Amniotic stem cell (primary cell): ENCODE measurements at regions not wholly inside any gene's neighbourhood (a gene's known extent, or its start where the extent isn't known, plus 50 kb on each side); places are given as distances from the start of the nearest gene placed in this dataset.
A peak's percentile ranks its signal among the peaks of the same experiment; 100 is the strongest.

ENCODE experiments used
- DNase-seq: peaks from one replicate; lab custom pipeline; 2025; lab: John Stamatoyannopoulos, UW

DNA sequence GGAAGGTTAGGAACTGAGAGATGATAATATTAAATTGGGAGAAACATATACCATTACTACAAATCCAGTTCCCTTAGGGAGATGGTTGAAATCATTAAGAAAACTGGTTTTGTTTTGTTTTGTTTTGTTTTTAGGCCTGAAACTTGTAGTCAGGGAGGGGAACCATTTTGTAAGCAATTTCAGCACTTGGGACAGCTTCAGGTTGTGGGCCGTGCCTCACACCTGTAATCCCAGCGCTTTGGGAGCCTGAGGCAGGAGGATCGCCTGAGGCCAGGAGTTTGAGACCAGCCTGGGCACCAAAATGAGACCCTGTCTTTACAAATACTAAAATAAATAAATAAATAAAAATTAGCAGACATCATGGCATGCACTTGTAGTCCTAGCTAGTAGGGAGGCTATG, 694.3 kb upstream of the NR5A2 start:
- DNase-seq = no peak

DNA sequence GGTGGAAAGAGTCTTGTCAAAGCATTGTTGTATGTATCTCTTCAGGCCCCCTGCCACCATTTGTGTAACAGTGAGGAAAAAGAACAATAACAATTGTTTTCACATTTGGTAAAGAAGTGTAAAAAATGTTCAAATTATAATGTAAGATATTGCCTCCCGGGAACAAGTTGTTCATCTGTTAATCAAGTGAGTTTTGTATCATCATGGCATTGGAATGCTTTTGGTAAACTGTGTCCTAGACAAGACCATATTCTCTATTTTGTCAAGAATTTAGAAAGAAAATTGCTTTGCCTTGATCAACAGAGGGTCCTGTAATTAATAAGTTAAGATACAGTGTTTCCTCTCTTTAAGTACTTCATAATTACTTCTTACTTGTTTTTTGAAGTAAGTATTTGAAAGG, 692.0 kb upstream of the NR5A2 start:
- no peak for DNase-seq

DNA sequence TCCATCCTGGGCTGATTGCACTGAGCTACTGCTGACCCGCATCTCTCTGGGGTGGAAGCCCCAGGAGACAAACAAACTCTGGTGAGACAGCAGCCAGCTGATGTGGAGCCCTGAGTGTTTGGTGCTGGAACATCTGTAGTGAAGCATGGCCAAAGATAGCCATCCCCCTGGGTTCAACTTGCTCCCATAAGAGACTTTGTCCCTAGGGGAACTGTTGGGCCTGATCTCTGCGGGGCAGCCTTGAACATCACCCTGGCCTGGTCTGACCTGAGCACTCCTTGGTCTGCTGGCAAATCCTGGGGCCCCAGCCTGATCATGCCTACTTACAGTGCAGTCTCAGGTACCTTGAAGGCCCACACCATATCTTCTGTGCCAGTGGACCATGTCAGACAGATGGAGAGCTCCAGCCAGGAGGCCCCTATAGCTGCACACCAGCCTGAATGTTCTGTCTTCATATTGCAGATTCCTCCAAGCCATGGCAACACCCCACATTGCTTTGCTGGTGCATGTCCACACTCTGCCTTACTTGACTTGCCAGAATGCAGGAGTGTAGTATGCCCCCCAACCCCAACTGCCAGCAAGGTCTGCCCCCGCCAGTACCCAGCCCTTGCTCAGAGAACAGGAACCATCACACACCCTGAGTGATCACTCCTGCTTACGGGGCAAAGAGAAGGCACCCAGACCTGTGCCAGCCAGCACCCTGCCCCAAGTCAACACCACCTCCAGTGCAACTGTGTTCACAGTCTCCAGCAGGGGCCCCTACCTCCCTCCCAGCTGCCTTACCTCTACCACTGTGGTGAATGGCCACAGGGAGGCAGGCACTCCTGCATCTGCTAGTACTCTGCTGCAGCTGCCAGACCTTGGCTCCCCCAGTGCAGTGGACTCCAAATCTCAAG, 690.5 kb upstream of the NR5A2 start:
- no peak for DNase-seq

DNA sequence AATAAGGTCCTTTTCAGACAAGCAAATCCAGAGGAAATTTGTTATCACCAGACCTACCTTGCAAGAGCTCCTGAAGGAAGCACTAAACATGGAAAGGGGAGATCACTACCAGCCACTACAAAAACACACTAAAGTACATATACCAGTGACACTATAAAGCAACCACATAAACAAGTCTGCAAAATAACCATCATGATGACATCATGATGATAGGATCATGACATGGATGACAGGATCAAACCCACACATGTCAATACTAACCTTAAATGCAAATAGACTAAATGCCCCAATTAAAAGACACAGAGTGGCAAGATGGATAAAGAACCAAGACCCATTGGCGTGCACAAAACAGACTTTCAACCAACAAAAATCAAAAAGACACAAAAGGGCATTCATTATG, 688.8 kb upstream of the NR5A2 start:
- DNase-seq = no peak

GRCh38 chr1:199352351-199352750, 675.2 kb upstream of the NR5A2 start:
- no peak for DNase-seq

GRCh38 chr1:199353906-199354305, 673.6 kb upstream of the NR5A2 start:
- DNase-seq = no peak

- DNase-seq = no peak
These were observed 670.9 kb upstream of the NR5A2 start for GRCh38 chr1:199356561-199356960.

DNA sequence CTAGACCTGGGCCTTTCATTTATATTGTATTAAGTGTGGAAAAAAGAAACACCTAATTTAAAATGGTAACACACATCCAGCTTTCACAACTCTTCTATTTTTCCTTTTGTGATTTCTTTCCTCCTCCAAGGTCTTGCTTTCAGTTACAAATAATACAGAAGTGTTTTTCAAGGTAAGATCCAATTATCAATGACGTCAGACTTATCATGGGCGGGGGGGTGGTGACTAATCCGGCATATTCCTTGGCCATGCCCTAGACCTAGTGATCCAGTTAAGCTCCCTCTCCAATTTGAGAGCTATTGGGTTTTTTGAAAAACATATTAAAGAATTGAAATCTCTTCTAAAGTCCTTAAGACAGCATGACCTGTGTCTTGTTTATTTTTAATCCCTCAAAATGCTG, 669.9 kb upstream of the NR5A2 start:
- no peak for DNase-seq

DNA sequence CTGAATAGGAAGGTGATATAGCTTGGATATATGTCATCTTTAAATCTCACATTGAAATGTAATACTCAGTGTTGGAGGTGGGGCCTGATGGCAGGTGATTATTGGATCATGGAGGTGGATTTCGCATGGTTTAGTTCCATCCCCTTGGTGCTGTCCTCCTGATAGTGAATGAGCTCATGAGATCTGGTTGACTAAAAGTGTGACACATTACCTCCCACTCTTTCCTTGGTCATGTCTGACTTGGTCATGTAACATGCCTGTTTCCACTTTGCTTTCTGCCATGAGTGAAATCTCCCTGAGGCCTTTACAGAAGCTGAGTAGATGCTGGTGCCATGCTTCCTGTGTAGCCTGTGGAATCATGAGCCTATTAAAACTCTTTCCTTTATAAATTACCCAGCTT, 664.5 kb upstream of the NR5A2 start:
- DNase-seq = no peak

DNA sequence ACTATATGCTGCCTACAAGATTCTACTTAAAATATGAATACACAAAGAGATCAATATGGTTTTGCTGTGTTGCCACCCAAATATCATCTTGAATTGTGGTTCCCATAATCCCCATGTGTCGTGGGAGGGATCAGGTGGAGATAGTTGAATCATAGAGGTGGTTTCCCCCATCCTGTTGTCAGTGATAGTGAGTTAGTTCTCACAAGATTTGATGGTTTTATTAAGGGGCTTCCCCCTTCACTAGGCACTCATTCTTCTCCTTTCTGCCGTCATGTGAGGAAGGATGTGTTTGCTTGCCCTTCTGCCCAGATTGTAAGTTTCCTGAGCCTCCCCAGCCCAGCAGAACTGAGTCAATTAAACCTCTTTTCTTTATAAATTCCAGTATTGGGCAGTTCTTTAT, 654.4 kb upstream of the NR5A2 start:
- DNase-seq = no peak

DNA sequence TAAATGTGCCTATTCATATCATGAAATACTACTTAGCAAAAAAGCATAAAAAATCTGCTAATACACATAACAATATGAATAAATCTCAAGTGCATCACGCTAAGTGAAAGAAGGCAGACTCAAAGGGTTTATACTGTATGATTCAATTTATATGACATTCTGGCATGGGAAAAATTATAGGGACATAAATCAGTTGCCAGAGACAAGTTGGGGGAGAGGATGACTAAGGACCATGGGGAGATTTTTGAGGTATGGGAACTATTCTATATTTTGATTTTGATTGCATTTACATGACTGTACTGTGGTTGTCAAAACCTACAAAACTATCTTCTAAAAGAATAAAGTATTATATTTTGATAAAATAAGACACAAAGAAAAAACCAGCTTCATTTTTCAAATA, 650.3 kb upstream of the NR5A2 start:
- DNase-seq = no peak

GRCh38 chr1:199383793-199384192, 643.7 kb upstream of the NR5A2 start:
- DNase-seq = no peak

GRCh38 chr1:199394856-199395255, 632.7 kb upstream of the NR5A2 start:
- DNase-seq = no peak

DNA sequence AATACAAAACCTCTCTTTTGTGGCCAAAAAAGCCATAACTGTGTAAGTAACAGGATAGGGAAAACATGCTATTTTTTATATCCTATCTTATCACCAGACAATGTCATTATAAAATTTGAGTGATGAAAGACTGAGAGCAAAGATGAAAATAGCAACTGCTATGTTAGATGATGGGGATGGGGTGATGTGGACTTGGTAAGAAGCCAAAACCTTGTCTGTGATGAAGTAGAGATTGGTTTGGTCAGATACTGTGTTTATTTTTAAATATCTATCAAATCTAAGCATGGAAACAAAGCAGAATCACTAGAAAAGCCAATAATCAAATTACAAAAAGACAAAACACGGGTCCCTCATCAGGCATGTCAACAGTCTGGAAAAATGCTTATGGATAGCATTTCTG, 631.1 kb upstream of the NR5A2 start:
- no peak for DNase-seq

DNA sequence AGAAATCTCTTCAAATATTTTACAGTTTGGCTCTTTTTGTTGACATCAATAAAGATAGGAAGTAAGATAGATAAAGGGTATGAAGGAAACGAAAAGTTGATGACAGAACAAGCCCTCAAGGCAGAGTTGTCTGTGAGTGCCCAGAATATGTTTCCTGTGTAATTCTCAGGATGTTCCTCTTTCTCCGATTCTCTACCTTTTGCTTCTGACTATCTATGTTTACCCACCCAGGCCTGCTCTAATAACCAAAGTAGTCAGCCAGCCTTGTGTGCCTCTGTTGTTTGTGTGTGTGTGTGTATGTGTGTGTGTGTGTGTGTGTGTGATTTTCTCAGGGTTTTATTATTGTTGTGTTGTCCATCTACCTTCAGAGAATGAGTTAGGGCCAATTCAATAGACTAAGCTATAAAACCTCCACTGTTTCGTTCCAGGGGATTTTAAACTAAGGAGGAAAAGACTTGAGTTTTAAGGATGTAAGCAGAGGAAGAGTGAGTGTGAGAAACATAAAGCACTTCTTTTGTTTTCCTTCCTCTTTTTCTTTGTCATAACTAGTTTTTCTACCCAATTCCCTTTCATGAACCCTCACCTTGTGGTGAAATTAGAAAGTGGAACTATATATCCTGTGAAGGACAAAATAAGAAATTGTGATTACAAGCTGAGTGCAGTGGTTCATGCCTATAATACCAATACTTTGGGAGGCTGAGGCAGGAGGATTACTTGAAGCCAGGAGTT, 627.4 kb upstream of the NR5A2 start:
- no peak for DNase-seq

GRCh38 chr1:199403531-199404116, 623.9 kb upstream of the NR5A2 start:
- peak; percentile 45 for DNase-seq

GRCh38 chr1:199404191-199404590, 623.3 kb upstream of the NR5A2 start:
- no peak for DNase-seq

DNA sequence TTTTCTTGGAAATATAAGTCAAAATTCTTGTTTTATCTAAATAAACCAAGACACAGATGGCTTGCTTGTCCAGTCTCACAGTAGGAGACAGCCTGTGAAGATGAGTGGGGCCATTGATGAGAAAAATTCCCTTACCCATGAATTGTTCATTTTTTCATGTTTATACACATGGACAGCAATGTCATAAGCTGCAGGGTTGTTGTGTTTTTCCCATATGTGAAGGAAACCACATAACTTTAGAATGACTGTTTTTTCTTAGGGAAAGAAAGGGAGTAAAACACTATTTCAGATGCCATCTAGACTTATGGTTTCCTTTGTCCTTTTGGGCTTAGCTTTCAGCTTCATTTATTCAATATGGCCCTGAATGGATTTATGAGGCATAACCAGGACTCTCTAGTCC, 622.5 kb upstream of the NR5A2 start:
- no peak for DNase-seq

GRCh38 chr1:199405634-199406196, 621.8 kb upstream of the NR5A2 start:
- DNase-seq = no peak

DNA sequence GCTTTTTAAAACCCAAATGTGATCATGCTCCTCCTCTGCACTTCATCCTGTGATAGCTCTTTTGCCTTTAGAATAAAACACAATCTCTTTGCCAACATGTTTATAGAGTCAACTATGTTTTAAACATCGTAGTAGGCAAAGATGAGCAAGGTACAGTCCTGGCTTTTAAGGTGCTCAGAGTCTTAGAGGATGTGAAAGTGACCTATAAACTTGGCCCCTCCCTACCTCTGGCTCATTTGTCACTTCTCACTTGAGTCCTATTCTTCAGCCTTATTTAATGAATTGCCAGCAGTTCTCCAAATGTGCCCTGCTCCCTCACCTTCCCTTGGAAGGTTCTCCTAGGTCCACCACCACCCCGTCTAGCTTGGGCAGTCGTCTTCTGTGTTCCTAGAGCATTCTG, 617.0 kb upstream of the NR5A2 start:
- DNase-seq = no peak

GRCh38 chr1:199411506-199411905, 616.0 kb upstream of the NR5A2 start:
- DNase-seq = no peak

DNA sequence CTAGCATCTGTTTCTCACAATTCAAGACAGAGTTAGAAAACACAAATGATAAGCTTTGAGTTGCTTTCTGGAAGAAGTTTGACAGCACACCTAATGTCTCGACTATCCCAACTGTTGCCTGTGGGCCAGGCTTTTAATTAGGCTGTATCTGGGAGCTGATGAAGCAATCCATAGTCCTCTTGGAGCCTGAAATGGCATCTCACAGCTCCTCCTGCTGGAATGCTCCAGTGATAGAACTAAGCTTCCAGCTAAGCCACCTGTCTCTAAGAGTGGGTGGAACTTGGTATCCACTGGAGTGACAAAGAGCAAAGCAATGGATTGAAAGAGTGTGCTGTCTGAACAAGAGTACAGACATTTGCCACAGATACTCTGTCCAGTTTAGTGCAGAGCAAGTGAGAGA, 605.3 kb upstream of the NR5A2 start:
- no peak for DNase-seq

GRCh38 chr1:199447906-199448305, 579.6 kb upstream of the NR5A2 start:
- DNase-seq = no peak
